ENCODE measurements at regions not wholly inside any gene's neighbourhood (a gene's known extent, or its start where the extent isn't known, plus 50 kb on each side); places are given as distances from the start of the nearest gene placed in this dataset.
"Not testable (repeated sequence)": the region's sequence is repeated elsewhere in the genome, so short reads cannot be mapped to it uniquely, and the experiment has no call there.

GRCh38 chr4:17232566-17233253, 279.2 kb downstream of the QDPR start:
- DNase-seq, result no peak

GRCh38 chr4:17231880-17232475, 279.9 kb downstream of the QDPR start:
- not testable (repeated sequence) for DNase-seq

- no peak for DNase-seq
These were observed 281.2 kb downstream of the QDPR start for GRCh38 chr4:17230727-17231126.

GRCh38 chr4:17220816-17221215, 291.1 kb downstream of the QDPR start:
- no peak for DNase-seq

- no peak for DNase-seq
These were observed 293.1 kb downstream of the QDPR start for GRCh38 chr4:17218786-17219185.

- DNase-seq, result no peak
These were observed 304.8 kb downstream of the QDPR start for GRCh38 chr4:17206829-17207801.

GRCh38 chr4:17204908-17205307, 306.5 kb upstream of the LDB2 start:
- DNase-seq, result no peak

GRCh38 chr4:17203797-17204196, 305.4 kb upstream of the LDB2 start:
- no peak for DNase-seq

- DNase-seq, result no peak
These were observed 298.6 kb upstream of the LDB2 start for GRCh38 chr4:17197070-17197469.

- DNase-seq, result no peak
These were observed 297.2 kb upstream of the LDB2 start for GRCh38 chr4:17195461-17196275.

- no peak for DNase-seq
These were observed 296.1 kb upstream of the LDB2 start for GRCh38 chr4:17194586-17194985.

- no peak for DNase-seq
These were observed 291.3 kb upstream of the LDB2 start for GRCh38 chr4:17189759-17190158.

GRCh38 chr4:17189401-17189720, 290.9 kb upstream of the LDB2 start:
- DNase-seq, result no peak

- DNase-seq, result no peak
These were observed 290.3 kb upstream of the LDB2 start for GRCh38 chr4:17188547-17189400.

- DNase-seq, result no peak
These were observed 289.7 kb upstream of the LDB2 start for GRCh38 chr4:17188125-17188524.

GRCh38 chr4:17187003-17187402, 288.6 kb upstream of the LDB2 start:
- DNase-seq, result no peak

GRCh38 chr4:17182888-17183287, 284.4 kb upstream of the LDB2 start:
- no peak for DNase-seq

GRCh38 chr4:17174751-17175150, 276.3 kb upstream of the LDB2 start:
- no peak for DNase-seq

- no peak for DNase-seq
These were observed 274.9 kb upstream of the LDB2 start for GRCh38 chr4:17173300-17173699.

GRCh38 chr4:17170131-17170530, 271.7 kb upstream of the LDB2 start:
- DNase-seq, result no peak

- DNase-seq, result no peak
These were observed 271.3 kb upstream of the LDB2 start for GRCh38 chr4:17169699-17170098.

GRCh38 chr4:17168571-17168970, 270.1 kb upstream of the LDB2 start:
- no peak for DNase-seq
